NCI-H1417 treated with DMSO at 0.1 percent for 48 hours (cell line): ENCODE measurements at regions not wholly inside any gene's neighbourhood (a gene's known extent, or its start where the extent isn't known, plus 50 kb on each side); places are given as distances from the start of the nearest gene placed in this dataset.

ENCODE experiments used
- DNase-seq: peaks from one replicate; lab custom pipeline; 2025; lab: John Stamatoyannopoulos, UW

- DNase-seq, result no peak
Measured at GRCh38 chr13:23983671-23984070, 86.4 kb upstream of the C1QTNF9B start.

DNA sequence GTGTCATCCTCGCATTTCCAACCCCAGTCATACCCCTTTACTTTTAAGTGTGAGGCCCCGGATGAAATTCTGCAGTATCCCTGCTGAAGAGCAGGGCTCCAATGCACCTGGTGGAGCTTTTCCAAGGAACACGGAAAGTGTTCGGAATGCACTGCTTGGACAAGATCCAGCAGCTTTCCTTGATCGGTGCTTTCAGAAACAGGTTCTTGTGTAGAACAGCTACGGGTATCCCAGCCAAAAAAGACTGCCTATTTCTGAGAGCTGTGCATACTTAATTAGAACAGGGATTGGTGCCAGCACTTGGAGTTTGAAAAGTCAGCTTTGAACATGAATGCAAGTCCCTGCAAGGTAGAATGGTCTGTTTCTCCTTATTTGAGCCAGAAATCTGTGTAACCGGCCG lies 87.2 kb upstream of the C1QTNF9B start:
- DNase-seq, result no peak

- no peak for DNase-seq
Measured at GRCh38 chr13:23985060-23985459, 87.8 kb upstream of the C1QTNF9B start.

GRCh38 chr13:23985839-23986238 lies 88.5 kb upstream of the C1QTNF9B start:
- no peak for DNase-seq

GRCh38 chr13:23986619-23987018 lies 89.3 kb upstream of the C1QTNF9B start:
- no peak for DNase-seq

- no peak for DNase-seq
Measured at GRCh38 chr13:23987331-23987894, 90.1 kb upstream of the C1QTNF9B start.

- DNase-seq, result no peak
Measured at GRCh38 chr13:23988546-23989122, 91.3 kb upstream of the C1QTNF9B start.

GRCh38 chr13:23990455-23990854 lies 93.2 kb upstream of the C1QTNF9B start:
- no peak for DNase-seq

- DNase-seq, result no peak
Measured at GRCh38 chr13:23991119-23991518, 93.8 kb upstream of the C1QTNF9B start.

DNA sequence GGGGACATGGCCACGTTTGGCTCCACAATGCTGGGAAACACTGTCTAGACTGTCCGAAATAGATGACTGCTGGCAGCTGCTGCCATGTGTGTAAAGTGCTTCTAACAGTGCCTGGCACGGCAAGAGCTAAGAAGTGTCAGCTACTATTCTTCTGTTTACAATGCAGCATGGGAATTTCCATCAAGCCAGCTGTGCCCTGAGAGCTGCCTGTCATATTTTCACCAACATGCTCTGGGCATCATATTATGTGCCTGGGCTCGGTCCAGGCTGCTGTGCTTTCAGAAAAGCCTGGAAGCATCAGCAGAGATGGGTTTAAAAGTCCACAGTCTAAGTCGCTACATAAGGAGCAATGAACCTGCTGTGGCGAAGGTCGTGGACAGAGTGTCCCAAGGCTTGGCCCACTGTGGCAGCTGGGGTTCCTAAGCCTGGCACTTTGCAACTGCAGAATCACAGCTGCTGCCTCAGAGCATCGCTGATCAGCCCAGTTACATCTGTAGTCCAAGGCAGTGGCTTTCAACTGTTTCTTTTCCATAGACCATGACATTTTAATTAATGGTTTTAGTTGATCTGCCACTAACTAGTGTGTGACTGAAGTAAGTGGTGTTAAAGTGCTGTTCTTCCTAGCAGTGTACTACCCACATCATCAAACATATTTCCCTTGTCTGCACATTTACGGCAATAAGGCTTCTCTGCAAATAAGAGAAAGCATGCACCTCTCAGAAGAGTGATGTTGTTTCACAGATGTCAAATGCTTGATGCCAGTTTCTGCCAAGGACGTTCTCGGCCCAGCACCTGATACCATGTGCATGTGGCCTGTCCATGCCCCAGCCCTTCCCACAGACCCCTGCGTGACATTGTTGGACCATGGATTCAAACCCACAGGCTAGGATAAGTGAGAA lies 95.7 kb upstream of the C1QTNF9B start:
- no peak for DNase-seq

DNA sequence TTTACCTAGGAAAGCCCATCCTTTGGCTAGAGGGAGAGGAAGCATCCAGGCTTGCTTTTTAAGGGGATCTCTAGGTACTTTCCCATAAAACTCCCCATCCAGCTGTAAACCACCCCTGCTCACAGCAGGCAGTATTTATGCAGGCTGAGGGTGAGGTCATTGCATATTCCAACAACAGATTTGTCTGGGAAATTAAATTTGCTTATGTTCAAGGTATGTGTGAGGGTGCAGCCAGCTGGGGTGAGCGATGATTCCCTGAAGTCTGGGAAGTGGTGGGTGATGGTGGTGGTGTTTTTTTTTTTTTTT lies 96.3 kb upstream of the C1QTNF9B start:
- DNase-seq, result no peak

- DNase-seq, result no peak
Measured at GRCh38 chr13:23995283-23996073, 98.2 kb upstream of the C1QTNF9B start.

DNA sequence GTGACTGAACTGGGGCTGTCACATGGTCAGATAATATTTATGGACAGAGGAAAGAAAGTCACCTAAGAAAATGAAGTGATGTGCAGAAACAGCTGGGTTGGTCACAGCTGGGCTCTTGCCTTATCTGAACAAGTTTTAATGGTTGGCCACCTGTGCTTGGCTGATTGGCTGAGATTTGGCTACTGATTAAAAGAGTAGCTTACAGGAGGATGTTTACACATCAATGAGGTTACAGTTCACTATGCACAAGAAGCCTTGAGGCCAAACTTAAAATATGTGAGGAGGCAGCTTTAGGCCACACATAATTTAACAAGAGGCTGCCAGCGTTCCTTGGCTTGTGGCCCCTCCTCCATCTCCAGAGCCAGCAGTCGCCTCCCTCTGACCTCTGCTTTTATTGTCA lies 99.2 kb upstream of the C1QTNF9B start:
- DNase-seq, result no peak

- no peak for DNase-seq
Measured at GRCh38 chr13:23999424-23999823, 102.1 kb upstream of the C1QTNF9B start.

- no peak for DNase-seq
Measured at GRCh38 chr13:24002206-24002815, 105.0 kb upstream of the C1QTNF9B start.

DNA sequence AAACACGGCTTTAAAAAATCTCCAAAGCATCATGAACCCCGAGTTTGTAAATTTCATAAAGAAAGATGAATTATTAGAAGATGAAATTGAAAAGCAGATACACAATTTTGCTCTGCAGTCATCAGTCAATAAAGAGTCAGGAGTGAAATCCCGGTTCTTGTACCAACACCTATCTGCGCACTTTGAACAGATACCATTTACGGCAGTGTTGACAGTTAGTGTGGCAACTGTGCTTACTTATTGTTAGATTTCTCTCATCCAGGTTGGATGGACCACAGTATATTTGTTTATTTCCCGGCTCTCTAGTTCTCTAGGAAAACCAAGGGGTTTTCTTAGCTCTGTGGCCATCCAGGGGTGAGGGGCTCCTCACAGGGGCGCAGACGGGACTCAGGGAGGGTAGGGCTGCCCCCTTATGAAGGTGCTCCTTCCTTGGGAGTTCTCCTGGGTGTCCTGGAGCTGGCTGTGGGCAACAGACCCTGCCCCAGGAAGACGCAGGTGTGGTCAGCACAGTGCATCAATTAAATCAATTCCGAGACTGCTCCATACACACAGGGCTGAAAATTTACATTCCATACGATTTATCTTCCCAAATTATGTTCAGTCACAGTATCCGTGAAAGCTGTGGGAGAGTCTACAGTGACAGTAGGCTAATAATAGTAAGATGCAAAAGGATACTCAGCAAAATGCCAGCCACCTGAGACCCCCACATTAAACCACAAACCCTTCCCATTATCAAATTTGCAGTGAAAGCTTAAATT lies 107.0 kb upstream of the C1QTNF9B start:
- DNase-seq, result no peak

- no peak for DNase-seq
Measured at GRCh38 chr13:24004971-24005370, 107.7 kb upstream of the C1QTNF9B start.

- no peak for DNase-seq
Measured at GRCh38 chr13:24005755-24006281, 108.5 kb upstream of the C1QTNF9B start.

- no peak for DNase-seq
Measured at GRCh38 chr13:24006520-24007248, 109.4 kb upstream of the C1QTNF9B start.

DNA sequence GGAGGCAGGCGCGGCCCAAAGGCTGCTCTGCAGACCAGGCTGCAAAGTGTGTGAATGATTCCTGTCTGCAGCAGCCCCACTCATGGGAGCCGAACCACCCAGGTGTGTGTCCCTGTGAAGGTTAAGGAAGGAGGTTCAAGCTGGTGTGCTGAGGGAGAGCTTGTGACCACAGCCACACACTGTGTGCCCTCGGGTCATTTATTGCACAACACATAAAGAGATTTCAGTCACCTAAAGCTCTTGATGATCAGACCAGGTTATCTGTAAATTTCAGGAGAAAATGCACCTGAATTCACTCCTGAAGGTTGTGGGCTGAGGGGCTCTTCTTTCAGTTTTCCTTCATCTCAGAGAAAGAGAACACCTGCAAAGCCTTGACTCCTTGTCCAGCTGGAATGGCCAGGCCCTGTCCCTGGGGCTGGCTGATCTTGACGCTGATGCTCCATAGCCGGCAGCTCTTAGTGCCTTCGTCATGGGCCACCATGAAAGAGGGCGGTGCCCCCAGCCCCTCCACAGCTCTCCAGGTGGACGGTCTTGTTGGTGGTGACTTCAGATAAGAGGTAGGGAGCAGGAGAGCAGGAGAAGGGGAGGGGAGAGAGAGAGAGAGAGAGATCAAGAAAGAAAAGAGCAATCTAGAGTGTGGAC lies 110.8 kb upstream of the C1QTNF9B start:
- DNase-seq, result no peak
